ENCODE measurements at regions not wholly inside any gene's neighbourhood (a gene's known extent, or its start where the extent isn't known, plus 50 kb on each side); places are given as distances from the start of the nearest gene placed in this dataset.

DNA sequence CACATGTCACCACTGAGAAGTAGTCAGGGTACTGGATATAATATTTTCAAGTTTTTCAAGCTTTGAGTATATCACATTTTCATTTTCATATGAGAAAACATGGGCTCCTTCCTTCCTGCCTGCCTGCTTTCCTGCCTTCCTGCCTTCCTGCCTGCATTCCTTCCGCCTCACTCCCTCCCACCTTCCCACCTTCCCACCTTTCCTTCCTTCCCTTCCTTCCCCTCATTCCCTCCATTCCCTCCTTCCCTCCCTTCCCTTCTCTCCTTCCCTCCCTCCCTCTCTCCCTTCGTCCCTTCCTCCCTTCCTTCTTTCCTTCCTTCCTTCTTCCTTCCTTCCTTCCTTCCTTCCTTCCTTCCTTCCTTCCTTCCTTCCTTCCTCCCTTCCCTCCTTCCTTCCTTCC is 175.3 kb downstream of the HMHB1 start:
- H3K4me3 ChIP-seq (replicated peaks; ENCODE audit: low read depth, low read length), result no peak overlapping the region
- no peak for DNase-seq (ENCODE audit: extremely low read depth, low read depth)
- TF ChIP-seq, protein P1, sequence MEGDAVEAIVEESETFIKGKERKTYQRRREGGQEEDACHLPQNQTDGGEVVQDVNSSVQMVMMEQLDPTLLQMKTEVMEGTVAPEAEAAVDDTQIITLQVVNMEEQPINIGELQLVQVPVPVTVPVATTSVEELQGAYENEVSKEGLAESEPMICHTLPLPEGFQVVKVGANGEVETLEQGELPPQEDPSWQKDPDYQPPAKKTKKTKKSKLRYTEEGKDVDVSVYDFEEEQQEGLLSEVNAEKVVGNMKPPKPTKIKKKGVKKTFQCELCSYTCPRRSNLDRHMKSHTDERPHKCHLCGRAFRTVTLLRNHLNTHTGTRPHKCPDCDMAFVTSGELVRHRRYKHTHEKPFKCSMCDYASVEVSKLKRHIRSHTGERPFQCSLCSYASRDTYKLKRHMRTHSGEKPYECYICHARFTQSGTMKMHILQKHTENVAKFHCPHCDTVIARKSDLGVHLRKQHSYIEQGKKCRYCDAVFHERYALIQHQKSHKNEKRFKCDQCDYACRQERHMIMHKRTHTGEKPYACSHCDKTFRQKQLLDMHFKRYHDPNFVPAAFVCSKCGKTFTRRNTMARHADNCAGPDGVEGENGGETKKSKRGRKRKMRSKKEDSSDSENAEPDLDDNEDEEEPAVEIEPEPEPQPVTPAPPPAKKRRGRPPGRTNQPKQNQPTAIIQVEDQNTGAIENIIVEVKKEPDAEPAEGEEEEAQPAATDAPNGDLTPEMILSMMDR (IDR thresholded peaks at IDR 0.05; ENCODE audit: low read depth, low read length, missing control alignments), result no peak

DNA sequence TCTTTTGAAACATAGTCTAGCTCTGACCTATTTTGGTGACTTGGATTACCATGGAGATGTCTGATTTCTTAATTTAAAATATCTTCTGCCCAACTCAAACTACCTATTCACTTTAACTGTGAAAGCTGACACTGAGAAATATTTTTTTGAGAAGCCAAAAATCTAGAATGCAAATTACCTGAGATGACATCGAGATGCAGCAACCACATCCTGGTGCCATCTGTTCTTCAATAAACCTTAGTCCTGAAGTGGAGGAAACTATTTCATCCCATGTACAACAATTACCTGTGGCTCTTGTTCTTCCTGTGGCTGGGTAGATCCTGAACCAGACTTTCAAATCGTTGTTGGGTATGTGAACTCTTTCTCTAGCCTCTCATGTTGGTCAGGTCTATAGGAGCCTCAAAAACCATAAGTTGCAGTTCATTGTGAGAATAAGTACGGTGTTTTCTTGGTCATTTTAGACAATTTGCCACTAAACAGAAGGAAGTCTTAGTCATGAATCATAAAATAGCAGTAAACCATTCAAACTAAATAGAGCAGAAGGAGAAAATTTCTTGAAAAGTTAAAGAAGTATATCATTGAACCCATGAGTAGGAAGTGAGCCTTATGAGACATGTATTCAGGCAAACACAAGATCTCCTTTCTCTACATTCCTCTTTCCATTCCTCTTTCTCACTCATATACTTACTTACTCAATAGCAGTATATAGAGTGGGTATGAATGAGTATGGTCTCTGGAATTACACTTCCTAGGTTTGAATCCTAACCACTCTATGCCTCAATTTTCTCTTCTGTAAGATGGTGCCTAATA is 176.0 kb downstream of the HMHB1 start:
- no peak overlapping the region for H3K4me3 ChIP-seq (replicated peaks; ENCODE audit: low read depth, low read length)
- TF ChIP-seq, protein P1 (IDR thresholded peaks at IDR 0.05; ENCODE audit: low read depth, low read length, missing control alignments), result no peak
- no peak for DNase-seq (ENCODE audit: extremely low read depth, low read depth)

DNA sequence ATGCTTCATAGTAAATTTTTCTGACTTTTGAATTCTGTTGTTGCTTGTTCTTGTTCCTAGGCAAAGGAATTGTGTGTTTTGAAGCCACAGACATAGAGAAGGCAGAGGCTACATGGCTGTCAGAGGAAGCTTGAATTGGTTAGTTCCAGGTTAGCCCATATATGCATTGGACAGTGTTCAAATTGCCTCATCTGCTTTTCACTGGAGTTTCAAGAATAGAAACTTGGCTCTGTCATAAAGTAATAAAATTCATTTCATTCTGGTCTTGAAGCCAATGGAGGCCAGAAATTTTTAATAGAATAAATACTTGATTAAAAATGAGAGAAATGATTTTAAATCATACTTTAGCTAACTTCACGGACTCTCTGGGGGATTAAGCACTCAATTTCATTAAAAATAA is 178.0 kb downstream of the YIPF5 start:
- no peak overlapping the region for H3K4me3 ChIP-seq (replicated peaks; ENCODE audit: low read depth, low read length)
- no peak for DNase-seq (ENCODE audit: extremely low read depth, low read depth)
- TF ChIP-seq, protein P1 (IDR thresholded peaks at IDR 0.05; ENCODE audit: low read depth, low read length, missing control alignments), result no peak

DNA sequence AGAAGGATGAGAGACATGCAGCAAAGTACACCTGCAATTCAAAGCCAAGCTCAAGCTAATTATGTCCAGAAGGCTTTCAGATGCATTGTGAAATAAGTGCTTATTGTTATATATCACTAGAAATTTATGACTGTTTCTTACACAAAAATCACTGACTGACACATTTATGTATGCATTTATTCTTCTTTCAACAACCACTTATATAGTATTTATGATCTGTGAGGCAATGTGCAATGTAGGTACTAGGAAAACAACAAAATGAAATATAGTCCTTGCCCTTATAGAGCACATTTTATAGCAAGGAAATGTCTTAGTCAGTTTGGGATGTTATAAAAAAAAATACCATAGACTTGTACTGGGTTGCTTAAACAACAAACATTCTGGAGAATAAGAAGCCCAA is 167.6 kb downstream of the YIPF5 start:
- H3K4me3 ChIP-seq (replicated peaks; ENCODE audit: low read depth, low read length), result no peak overlapping the region
- peak; percentile 14 for DNase-seq (ENCODE audit: extremely low read depth, low read depth)
- TF ChIP-seq, protein P1 (IDR thresholded peaks at IDR 0.05; ENCODE audit: low read depth, low read length, missing control alignments), result no peak

DNA sequence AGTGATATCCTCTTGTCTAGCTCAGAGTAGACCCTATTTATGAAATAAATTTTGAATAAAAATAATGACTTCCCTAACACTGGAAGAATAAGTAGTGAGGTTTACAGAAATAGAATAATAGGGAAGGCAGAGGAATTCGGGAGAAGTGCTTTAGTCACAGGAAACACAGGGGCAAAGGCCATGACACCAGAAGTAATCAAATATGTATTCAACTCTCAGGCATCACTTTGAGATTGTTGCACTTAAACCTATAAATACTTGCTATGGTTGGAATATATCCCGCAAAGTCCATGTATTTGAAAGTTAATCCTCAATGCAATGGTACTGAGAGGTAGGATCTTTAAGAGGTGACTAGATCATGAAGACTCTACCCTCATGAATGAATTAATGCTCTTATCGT is 166.8 kb downstream of the YIPF5 start:
- TF ChIP-seq, protein P1 (IDR thresholded peaks at IDR 0.05; ENCODE audit: low read depth, low read length, missing control alignments), result no peak
- DNase-seq (ENCODE audit: extremely low read depth, low read depth), result no peak
- H3K4me3 ChIP-seq (replicated peaks; ENCODE audit: low read depth, low read length), result no peak overlapping the region

DNA sequence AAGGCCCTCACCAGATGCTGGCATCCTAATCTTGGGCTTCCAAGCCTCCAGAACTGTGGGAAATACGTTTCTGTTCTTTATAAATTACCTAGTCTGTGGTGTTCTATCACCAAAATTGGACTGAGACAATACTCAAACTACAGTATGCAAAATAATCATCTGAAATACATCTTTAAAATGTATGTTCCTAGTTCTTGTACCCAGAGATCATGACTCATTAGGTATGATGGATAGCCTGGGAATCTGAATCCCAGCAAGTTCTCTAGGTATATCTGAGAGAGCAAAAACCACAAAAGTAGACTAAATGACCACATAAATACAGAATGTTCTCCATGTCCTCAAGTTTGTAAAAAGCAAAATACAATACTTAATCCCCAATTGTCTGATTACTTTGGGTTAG is 166.3 kb downstream of the YIPF5 start:
- TF ChIP-seq, protein P1 (IDR thresholded peaks at IDR 0.05; ENCODE audit: low read depth, low read length, missing control alignments), result no peak
- no peak for DNase-seq (ENCODE audit: extremely low read depth, low read depth)
- no peak overlapping the region for H3K4me3 ChIP-seq (replicated peaks; ENCODE audit: low read depth, low read length)

DNA sequence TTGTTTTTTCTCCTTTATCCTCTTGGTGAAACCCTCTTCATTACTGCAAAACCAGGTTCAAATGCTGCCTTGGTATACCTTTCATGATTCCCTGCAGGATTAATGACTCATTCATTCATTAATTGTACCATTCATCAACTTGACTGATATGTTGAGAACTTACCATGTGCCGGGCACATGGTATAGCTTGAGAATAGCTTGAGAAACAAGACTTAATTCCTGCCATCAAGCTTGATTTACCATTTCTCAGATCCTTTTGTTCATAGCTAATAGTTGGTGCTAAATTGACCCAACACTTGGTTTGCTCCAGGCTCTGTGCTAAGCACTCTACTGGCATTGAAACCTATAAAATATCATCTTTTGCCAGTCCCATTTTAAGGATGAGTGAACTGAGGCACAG is 165.7 kb downstream of the YIPF5 start:
- DNase-seq (ENCODE audit: extremely low read depth, low read depth), result no peak
- TF ChIP-seq, protein P1 (IDR thresholded peaks at IDR 0.05; ENCODE audit: low read depth, low read length, missing control alignments), result no peak
- no peak overlapping the region for H3K4me3 ChIP-seq (replicated peaks; ENCODE audit: low read depth, low read length)
